NCI-H69 (cell line): ENCODE measurements at regions not wholly inside any gene's neighbourhood (a gene's known extent, or its start where the extent isn't known, plus 50 kb on each side); places are given as distances from the start of the nearest gene placed in this dataset.
A peak's percentile ranks its signal among the peaks of the same experiment; 100 is the strongest.

Source experiments
- DNase-seq: peaks from one replicate; lab custom pipeline; 2025; lab: John Stamatoyannopoulos, UW

DNA sequence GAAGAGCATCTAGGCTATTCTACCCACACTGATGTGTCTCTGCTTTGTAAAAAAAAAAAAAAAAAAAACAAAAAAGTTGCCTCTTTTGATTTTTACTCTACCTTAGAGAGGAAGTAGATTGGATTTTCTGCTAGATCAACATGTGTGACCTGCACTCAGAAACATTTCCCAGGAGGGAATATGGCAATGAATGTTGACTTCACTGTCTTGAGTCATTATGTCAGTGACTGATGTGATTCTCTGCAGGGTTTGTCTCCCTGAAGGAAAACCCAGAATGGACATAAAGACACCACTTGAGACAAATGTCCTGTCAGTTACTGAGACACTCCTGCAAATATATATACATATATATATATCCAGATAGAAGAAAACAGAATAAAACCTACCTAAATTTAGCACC is 370.3 kb downstream of the BMPER start:
- DNase-seq = peak; percentile 13

DNA sequence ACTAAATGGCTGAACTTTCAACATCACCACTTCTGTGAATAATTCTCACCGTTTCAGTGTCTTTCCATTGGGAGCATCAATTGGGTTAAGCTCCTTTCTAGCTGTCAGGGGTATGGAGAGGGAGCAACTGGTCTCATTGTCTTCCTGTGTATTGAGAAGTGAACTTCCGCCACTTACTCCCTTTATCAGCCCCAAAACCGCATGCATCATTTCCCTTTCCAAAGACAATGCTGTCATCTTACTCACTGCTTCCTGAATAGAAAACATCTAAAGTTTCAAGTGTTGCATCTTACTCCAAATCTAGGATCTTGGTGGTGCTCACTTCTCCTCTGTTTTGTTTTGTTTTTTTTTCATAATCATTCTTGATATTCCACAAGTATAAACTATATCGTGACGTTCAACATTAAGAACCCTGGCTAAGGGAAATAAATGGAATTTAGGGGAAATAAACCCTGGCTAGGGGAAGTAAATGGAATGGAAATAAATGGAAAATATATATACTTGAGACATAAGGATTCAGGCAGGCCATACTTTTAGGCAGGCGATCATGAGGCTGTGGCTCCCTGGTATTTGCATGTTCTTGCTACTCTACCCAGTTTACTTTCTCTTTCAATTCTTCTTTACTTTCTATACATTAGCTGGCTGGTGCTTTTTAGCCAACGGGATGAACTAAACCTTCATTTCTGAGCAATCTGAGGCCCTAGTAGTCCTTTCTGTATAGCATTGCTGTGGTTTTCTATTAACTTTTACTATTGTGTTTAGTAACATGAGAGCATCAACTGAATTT is 371.9 kb downstream of the BMPER start:
- DNase-seq = no peak

- no peak for DNase-seq
These were observed 372.5 kb downstream of the BMPER start for GRCh38 chr7:34277803-34278199.

DNA sequence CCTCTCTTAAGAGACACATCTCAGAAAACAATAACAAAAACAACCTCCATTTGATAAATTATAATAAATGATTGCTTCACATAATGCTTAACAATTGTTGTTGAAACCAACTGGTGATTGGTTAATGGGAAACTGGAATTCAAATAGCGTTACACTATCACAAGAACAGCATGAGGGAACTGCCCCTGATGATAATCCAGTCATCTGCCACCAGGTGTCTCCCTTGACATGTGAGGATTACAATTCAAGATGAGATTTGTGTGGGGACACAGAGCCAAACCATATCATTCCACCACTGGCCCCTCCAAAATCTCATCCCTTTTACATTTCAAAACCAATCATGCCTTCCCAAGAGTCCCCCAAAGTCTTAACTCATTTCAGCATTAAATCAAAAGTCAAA is 375.9 kb downstream of the BMPER start:
- DNase-seq = peak; percentile 10

GRCh38 chr7:34282271-34282670 is 375.7 kb upstream of the NPSR1 start:
- no peak for DNase-seq

DNA sequence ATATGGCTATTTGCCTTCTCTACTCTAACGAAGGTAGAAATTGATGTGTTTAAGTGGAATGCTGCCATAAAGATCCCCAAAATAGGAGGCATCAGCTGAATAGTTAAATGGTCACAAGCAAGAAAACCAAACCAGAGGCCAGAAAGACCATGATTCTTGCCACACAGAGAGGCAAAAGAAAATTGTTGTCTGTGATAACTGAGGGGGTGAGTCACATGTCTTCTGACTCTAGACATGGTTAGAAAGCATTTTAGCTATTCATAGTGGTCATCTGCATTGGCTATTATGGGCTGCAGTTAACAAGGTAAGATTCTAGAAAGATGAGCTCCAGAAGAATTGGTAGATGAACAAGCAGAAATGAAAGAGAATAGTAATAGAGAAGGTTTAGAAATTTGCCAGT is 361.4 kb upstream of the NPSR1 start:
- DNase-seq = no peak

DNA sequence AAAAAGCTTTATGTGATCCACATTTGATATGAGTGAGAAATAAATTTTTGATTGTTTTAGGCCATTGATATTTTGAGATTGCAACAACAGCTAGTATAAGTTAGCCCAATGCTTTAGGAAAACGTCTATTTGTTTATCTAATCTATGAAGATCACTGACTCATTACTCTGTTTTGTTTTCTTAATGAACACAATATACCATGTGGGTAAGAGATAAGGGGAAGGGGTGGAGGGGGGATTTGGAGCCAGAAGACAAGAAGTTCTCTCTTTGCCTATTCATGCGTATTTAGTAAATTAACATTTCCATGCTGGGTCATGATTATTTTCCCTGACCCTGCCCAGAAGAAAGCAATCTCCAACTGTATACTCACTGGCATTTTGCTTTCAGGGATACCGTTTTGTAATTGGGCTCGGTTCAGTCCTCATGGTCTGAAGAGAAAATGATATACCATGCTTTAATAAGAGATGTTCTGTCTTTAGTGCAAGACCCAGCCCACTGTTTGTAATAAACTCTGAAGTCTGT is 359.5 kb upstream of the NPSR1 start:
- no peak for DNase-seq

GRCh38 chr7:34299066-34299465 is 359.0 kb upstream of the NPSR1 start:
- DNase-seq = no peak

DNA sequence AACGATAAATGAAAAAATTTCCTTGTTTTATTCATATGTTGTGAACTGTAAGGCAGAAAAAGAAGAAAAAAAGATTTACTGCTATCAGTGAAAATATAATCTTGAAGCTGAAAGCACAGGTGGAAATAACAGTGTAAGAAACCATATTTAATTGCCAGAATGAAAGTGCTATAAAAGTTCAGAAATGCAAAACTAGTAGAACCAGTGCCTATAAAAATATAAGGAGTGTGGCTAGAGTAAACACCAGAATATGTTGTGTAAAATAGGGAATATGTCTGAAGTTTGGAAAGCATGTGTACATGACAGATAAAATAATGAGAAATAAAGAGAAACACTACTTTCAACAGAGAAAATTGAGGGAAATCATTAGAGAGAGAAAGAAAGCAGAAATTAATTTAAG is 350.5 kb upstream of the NPSR1 start:
- no peak for DNase-seq

DNA sequence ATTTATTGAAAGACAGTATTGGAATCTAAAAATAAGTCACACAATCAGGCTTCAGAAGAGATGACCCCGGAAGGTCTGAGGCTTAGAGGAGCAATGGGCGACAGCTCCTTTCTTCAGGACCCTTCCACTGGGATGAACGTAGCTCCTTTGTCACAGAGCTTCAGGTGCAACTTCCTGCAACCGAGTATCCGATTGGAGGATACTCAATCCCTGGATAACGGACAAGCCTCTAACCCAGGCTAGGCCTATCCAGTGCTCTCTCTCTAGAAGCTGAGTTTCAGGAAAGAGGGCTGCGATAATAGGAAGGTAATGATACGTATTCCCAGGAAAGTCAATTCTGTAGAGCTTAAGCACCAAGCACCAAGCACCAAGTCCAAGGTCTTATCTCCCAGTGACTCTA is 349.4 kb upstream of the NPSR1 start:
- DNase-seq = no peak

DNA sequence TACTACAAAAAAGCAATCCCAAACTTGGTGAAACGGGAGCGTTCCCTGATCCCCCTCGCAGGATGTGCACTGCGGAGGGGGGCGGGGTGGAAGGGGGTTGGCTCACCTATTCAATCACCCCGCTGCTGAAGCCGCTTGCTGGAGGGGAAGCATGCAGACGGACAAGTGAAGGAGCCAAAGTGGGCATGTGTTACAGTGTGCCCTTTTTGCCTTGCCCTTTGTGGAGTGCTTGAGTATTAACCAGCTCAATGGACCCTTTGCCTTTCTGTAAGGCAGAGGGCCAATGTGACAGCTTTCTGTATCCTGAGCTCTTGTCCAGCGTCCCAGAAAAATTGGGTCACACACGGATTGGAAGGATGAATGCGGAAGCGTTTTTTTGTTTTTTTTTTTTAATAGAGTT is 348.9 kb upstream of the NPSR1 start:
- DNase-seq = no peak

GRCh38 chr7:34309584-34309983 is 348.4 kb upstream of the NPSR1 start:
- DNase-seq = no peak

- no peak for DNase-seq
These were observed 346.4 kb upstream of the NPSR1 start for GRCh38 chr7:34311591-34311990.

DNA sequence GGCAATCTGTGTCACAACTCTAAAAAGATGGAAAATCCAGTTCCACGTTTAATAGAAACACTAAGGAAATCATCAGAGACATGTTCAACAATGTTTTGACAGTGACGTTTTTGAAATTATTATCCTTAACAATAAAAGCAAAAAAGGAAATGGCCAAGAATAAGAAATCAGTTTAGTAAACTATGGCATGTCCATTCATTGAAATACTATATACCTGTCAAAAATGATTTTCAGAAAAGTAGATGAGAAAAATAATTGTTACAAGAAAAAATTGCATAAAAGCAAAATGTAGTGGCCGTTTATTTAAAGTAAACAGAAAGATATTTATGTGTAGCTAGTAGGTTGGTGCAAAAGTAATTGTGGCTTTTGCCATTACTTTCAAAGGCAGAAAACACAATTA is 345.4 kb upstream of the NPSR1 start:
- no peak for DNase-seq

DNA sequence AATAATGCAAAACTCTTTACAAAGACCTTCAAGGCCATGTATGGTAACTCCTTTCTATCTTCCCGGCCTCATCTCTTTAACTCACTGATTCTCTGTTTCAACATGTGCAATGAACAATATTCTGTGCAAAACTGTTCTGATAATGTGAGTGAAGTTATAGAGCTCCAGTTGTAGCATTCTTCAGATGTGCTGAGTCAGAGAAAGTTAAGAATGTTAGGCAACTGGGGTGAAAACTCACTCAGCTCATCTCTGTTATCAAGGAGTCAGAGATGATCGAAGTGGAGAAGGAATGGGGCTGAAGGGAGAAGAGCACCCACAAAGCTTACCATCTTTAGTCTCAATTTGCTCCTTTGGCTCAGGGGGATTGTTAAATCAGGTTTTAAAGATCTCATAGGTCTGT is 344.7 kb upstream of the NPSR1 start:
- DNase-seq = no peak

DNA sequence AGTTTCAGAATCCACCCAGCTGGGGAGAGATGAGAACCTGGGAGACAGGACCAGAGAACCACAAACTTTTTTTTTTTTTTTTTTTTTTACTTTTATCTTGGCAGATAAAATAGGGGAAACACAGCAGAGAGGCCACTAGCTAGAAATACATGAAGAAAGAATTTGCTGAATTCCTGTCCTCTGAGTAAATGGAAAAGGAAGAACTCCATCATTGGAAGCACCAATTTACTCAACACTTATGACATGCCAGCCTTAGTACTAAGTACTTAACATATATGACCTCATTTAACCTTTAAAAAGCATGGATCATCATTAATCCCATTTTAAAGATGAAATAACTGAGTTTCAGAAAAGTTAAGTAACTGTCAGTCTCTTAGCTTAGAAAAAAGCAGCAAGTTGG is 343.0 kb upstream of the NPSR1 start:
- DNase-seq = no peak

GRCh38 chr7:34317039-34317438 is 341.0 kb upstream of the NPSR1 start:
- no peak for DNase-seq

GRCh38 chr7:34320412-34320811 is 337.6 kb upstream of the NPSR1 start:
- DNase-seq = no peak

GRCh38 chr7:34320926-34321661 is 336.9 kb upstream of the NPSR1 start:
- peak; percentile 73 for DNase-seq

DNA sequence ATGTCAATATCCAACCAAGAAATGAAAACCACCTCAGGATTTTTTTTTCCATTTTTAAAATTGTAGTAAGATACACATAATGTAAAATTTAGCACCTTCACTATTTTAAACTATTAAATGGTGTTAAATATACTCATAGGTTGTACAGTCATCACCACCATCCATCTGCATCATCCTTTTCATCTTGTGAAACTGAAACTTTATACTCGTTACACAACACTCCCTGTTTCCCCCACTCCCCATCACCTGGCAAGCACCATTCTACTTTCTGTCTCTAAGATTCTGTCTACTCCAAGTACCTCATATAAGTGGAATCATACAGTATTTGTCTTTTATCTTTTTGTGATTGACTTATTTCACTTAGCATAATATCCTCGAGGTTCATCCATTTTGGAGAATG is 335.2 kb upstream of the NPSR1 start:
- no peak for DNase-seq

- no peak for DNase-seq
These were observed 330.3 kb upstream of the NPSR1 start for GRCh38 chr7:34327681-34328080.

DNA sequence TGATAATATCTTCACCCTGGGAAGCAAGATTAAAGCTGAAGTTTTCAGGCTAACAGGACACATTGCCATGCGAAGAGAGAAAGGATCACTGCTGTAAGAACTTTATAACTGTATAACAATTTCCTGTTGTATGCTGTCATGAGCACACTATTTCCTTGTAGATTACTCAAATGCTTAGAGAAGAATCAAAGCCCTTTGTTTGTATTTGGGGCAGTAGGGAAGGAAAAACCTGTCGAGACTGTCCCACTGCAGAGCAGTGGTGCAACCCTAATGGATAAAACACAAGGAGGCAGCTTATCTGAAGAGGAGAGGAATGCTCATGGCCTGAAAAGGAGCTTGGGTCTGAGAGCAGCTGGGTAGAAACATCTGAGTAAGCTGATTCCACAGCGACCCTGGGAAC is 327.7 kb upstream of the NPSR1 start:
- no peak for DNase-seq

DNA sequence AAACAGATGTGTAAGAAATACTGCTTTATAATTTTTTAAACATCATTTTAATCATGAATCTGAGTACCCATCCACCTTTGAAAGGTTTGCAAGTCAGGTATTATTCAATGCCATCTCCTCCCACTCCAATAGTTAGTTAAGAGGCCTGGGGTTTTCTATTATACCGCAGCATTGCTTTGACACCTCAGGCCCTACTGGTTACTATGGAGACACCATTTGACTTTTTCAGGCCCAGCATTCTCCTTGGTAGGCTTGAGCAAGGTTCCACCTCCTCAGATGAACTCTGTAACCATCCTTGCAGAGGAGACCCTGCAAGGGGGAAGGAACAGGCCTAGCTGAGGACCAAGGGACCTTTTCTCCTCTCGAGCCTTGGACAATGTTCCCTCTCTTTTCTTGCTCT is 326.9 kb upstream of the NPSR1 start:
- no peak for DNase-seq

DNA sequence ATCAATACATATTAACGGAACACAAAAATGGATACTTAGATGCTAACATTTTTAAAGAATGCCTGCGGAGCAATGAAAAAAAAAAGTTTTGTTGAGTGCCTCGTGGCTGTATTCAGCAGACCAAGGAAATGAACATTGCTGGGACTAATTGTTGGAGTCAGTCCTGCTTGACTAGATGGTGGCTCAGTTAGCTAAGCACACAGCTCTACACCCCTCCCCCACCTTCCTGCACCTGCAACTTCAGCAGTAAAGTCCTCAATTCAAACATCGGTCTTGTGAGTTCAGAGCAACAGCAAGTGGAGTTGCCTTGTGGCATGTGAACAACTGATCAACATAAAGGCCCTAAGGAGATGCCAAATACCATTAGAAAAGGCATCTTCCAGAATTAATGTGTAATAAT is 326.0 kb upstream of the NPSR1 start:
- DNase-seq = no peak
